Left hindlimb (tissue), 1 donor: ENCODE measurements at regions not wholly inside any gene's neighbourhood (a gene's known extent, or its start where the extent isn't known, plus 50 kb on each side); places are given as distances from the start of the nearest gene placed in this dataset.
"Not testable (repeated sequence)": the region's sequence is repeated elsewhere in the genome, so short reads cannot be mapped to it uniquely, and the experiment has no call there.

Experiments
- DNase-seq: peaks from one replicate; pipeline ENCODE4 v3.0.0-alpha.2; 2018

- no peak for DNase-seq
These were observed 64.7 kb downstream of the DHCR7 start for GRCh38 chr11:71383461-71383860.

- no peak for DNase-seq
These were observed 66.2 kb downstream of the DHCR7 start for GRCh38 chr11:71381781-71382505.

GRCh38 chr11:71379701-71380100 is 68.5 kb downstream of the DHCR7 start:
- DNase-seq: no peak

GRCh38 chr11:71373791-71374454 is 74.3 kb downstream of the DHCR7 start:
- DNase-seq: no peak

- no peak for DNase-seq
These were observed 75.2 kb downstream of the DHCR7 start for GRCh38 chr11:71372693-71373657.

- no peak for DNase-seq
These were observed 76.5 kb downstream of the DHCR7 start for GRCh38 chr11:71371674-71372069.

GRCh38 chr11:71370895-71371673 is 77.1 kb downstream of the DHCR7 start:
- DNase-seq: no peak

- DNase-seq: no peak
These were observed 78.0 kb downstream of the DHCR7 start for GRCh38 chr11:71370020-71370747.

- DNase-seq: no peak
These were observed 78.8 kb downstream of the DHCR7 start for GRCh38 chr11:71369411-71369810.

GRCh38 chr11:71368966-71369365 is 79.2 kb downstream of the DHCR7 start:
- no peak for DNase-seq

- no peak for DNase-seq
These were observed 80.4 kb downstream of the DHCR7 start for GRCh38 chr11:71367756-71368155.

GRCh38 chr11:71367276-71367675 is 80.9 kb downstream of the DHCR7 start:
- not testable (repeated sequence) for DNase-seq

GRCh38 chr11:71366076-71366475 is 82.1 kb downstream of the DHCR7 start:
- no peak for DNase-seq

- DNase-seq: no peak
These were observed 82.6 kb downstream of the DHCR7 start for GRCh38 chr11:71365626-71366025.

- DNase-seq: no peak
These were observed 83.4 kb downstream of the DHCR7 start for GRCh38 chr11:71364806-71365205.

GRCh38 chr11:71364176-71364671 is 84.0 kb downstream of the DHCR7 start:
- DNase-seq: no peak

- no peak for DNase-seq
These were observed 84.5 kb downstream of the DHCR7 start for GRCh38 chr11:71363721-71364120.

- DNase-seq: no peak
These were observed 89.1 kb downstream of the DHCR7 start for GRCh38 chr11:71358963-71359567.

GRCh38 chr11:71358122-71358728 is 90.0 kb downstream of the DHCR7 start:
- no peak for DNase-seq

- DNase-seq: no peak
These were observed 90.8 kb downstream of the DHCR7 start for GRCh38 chr11:71357414-71357813.

- no peak for DNase-seq
These were observed 91.3 kb downstream of the DHCR7 start for GRCh38 chr11:71356904-71357303.
